Left lobe of liver (tissue), 2 donors: ENCODE measurements at regions not wholly inside any gene's neighbourhood (a gene's known extent, or its start where the extent isn't known, plus 50 kb on each side); places are given as distances from the start of the nearest gene placed in this dataset.

Experiments used
- ATAC-seq: fragments of 200-7000 bp; cut with Tn5 transposase; one replicate; pipeline ENCODE4 v1.9.1; 2020; ENCODE audit warnings: mild to moderate bottlenecking, moderate library complexity
- DNase-seq: peaks from one replicate; pipeline ENCODE4 v3.0.0-alpha.2; 2020; ENCODE audit warnings: low spot score
- donor health status: DM: no; HTN: no; CAD: no; lungs with moderate emphysema.
- donor health status: DM: no; HTN: yes; CAD: no.

GRCh38 chr7:155138204-155138603 lies 68.1 kb downstream of the HTR5A start:
- no peak for ATAC-seq
- no peak for DNase-seq

GRCh38 chr7:155141562-155141961 lies 71.4 kb downstream of the HTR5A start:
- ATAC-seq = no peak
- DNase-seq = no peak

- DNase-seq (no peak), ATAC-seq (no peak)
Measured at GRCh38 chr7:155143381-155143780, 73.3 kb downstream of the HTR5A start.

GRCh38 chr7:155144371-155144770 lies 74.2 kb downstream of the HTR5A start:
- ATAC-seq (no peak), DNase-seq (no peak)

- no peak for DNase-seq
- ATAC-seq = no peak
Measured at GRCh38 chr7:155145477-155146255, 75.5 kb downstream of the HTR5A start.

- no peak for DNase-seq
- ATAC-seq = no peak
Measured at GRCh38 chr7:155147172-155147571, 77.0 kb downstream of the HTR5A start.

GRCh38 chr7:155147624-155148023 lies 77.5 kb downstream of the HTR5A start:
- DNase-seq (no peak), ATAC-seq (no peak)

GRCh38 chr7:155153676-155154075 lies 83.6 kb downstream of the HTR5A start:
- ATAC-seq = no peak
- DNase-seq = no peak

GRCh38 chr7:155154586-155154985 lies 84.5 kb downstream of the HTR5A start:
- DNase-seq (no peak), ATAC-seq (no peak)

GRCh38 chr7:155161690-155162089 lies 91.6 kb downstream of the HTR5A start:
- no peak for DNase-seq
- no peak for ATAC-seq

- no peak for ATAC-seq
- DNase-seq = no peak
Measured at GRCh38 chr7:155162422-155162821, 92.3 kb downstream of the HTR5A start.

GRCh38 chr7:155163696-155164095 lies 93.6 kb downstream of the HTR5A start:
- ATAC-seq (no peak), DNase-seq (no peak)

GRCh38 chr7:155164316-155164715 lies 94.2 kb downstream of the HTR5A start:
- DNase-seq = no peak
- ATAC-seq = no peak

GRCh38 chr7:155166108-155166507 lies 96.0 kb downstream of the HTR5A start:
- DNase-seq = no peak
- ATAC-seq = no peak

- ATAC-seq (no peak), DNase-seq (no peak)
Measured at GRCh38 chr7:155166673-155167370, 96.7 kb downstream of the HTR5A start.

GRCh38 chr7:155167706-155168365 lies 97.7 kb downstream of the HTR5A start:
- DNase-seq = no peak
- no peak for ATAC-seq

- DNase-seq (no peak), ATAC-seq (no peak)
Measured at GRCh38 chr7:155168597-155169480, 98.7 kb downstream of the HTR5A start.

GRCh38 chr7:155169498-155170065 lies 99.5 kb downstream of the HTR5A start:
- no peak for DNase-seq
- ATAC-seq = no peak

- DNase-seq (no peak), ATAC-seq (no peak)
Measured at GRCh38 chr7:155170331-155170730, 100.2 kb downstream of the HTR5A start.

GRCh38 chr7:155172141-155172540 lies 102.0 kb downstream of the HTR5A start:
- ATAC-seq (no peak), DNase-seq (no peak)

- no peak for DNase-seq
- no peak for ATAC-seq
Measured at GRCh38 chr7:155173905-155174304, 103.8 kb downstream of the HTR5A start.
